ENCODE measurements at regions not wholly inside any gene's neighbourhood (a gene's known extent, or its start where the extent isn't known, plus 50 kb on each side); places are given as distances from the start of the nearest gene placed in this dataset.

DNA sequence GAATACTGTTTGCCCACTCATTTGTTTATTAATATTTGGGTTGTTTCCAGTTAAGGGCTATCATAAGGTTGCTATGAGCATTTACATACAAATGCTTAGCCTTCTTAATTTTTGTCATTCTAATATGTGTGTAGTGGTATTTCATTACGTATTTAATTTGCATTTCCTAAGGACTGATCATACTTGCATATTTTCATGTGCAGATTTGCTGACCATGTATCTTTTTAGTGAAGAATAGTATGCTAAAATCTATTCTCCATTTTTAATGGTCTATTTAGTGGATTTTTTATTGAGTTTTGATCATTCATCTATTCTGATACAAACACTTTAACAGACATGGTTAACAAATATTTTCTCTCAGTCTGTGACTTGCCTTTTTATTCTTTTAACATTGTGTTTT lies 949.5 kb downstream of the RAB28 start:
- no peak for TF ChIP-seq POLR2A (IDR thresholded peaks at IDR 0.05)
- TF ChIP-seq, protein P1, sequence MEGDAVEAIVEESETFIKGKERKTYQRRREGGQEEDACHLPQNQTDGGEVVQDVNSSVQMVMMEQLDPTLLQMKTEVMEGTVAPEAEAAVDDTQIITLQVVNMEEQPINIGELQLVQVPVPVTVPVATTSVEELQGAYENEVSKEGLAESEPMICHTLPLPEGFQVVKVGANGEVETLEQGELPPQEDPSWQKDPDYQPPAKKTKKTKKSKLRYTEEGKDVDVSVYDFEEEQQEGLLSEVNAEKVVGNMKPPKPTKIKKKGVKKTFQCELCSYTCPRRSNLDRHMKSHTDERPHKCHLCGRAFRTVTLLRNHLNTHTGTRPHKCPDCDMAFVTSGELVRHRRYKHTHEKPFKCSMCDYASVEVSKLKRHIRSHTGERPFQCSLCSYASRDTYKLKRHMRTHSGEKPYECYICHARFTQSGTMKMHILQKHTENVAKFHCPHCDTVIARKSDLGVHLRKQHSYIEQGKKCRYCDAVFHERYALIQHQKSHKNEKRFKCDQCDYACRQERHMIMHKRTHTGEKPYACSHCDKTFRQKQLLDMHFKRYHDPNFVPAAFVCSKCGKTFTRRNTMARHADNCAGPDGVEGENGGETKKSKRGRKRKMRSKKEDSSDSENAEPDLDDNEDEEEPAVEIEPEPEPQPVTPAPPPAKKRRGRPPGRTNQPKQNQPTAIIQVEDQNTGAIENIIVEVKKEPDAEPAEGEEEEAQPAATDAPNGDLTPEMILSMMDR (IDR thresholded peaks at IDR 0.05), result no peak
